Loucy (cell line): ENCODE measurements at regions not wholly inside any gene's neighbourhood (a gene's known extent, or its start where the extent isn't known, plus 50 kb on each side); places are given as distances from the start of the nearest gene placed in this dataset.

Experiments
- EZH2phosphoT487 ChIP-seq: fragments of 200-600 bp; IDR thresholded peaks from 2 replicates; pipeline ENCODE4 v1.6.1; 2018; ENCODE audit warnings: antibody characterized with exemption, mild to moderate bottlenecking, moderate library complexity, borderline replicate concordance
- TF ChIP-seq, protein P1 (sequence below): fragments of 200-600 bp; sonication (generic); conservative IDR thresholded peaks from 2 replicates; pipeline ENCODE4 v1.5.1; 2014; ENCODE audit warnings: mild to moderate bottlenecking, antibody characterized with exemption, low read length

DNA sequence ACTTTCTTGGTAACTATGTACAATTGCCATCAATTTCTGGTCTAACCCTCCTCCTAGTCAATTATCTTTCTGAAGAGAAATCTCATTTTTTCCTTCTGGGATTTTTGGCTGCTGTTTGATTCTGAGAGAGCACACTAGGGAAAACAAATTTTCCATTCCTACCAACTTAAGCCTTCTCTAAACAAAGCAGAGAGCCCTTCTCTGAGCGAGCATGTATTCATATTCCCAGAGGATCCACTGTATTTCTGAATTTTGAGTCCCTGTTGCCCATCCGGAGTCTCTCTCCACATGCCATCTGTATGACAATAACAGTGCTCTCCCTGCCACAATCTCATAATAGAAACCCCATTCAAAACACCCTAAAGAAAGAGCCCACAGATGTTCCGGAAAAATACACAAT lies 78.5 kb downstream of the MAIP1 start:
- TF ChIP-seq, protein P1, sequence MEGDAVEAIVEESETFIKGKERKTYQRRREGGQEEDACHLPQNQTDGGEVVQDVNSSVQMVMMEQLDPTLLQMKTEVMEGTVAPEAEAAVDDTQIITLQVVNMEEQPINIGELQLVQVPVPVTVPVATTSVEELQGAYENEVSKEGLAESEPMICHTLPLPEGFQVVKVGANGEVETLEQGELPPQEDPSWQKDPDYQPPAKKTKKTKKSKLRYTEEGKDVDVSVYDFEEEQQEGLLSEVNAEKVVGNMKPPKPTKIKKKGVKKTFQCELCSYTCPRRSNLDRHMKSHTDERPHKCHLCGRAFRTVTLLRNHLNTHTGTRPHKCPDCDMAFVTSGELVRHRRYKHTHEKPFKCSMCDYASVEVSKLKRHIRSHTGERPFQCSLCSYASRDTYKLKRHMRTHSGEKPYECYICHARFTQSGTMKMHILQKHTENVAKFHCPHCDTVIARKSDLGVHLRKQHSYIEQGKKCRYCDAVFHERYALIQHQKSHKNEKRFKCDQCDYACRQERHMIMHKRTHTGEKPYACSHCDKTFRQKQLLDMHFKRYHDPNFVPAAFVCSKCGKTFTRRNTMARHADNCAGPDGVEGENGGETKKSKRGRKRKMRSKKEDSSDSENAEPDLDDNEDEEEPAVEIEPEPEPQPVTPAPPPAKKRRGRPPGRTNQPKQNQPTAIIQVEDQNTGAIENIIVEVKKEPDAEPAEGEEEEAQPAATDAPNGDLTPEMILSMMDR: no peak
- no peak for TF ChIP-seq EZH2phosphoT487
